ENCODE measurements at regions not wholly inside any gene's neighbourhood (a gene's known extent, or its start where the extent isn't known, plus 50 kb on each side); places are given as distances from the start of the nearest gene placed in this dataset.

DNA sequence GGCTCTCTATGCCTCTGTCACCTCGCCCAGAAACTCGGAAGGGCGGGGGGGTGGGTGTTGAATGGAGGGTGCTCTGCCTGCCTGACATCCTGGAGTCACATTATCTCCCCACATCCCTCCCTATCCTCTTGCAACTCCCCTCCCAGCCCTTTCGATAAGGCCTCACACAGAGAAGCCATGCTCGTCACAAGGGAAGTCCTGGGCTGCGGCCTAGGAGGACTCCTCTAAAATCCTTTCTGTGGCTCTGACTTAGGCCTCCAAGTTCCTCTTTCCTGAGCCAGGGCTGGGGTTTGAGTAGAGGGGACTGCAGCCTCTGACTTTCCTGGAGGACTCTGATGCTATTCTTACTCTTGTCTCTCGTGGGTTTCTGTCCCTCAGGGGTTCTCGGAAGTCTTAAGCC is 75.0 kb upstream of the PKDCC start:
- TF ChIP-seq Cebpa-rat (IDR thresholded peaks at IDR 0.05) = no peak
- peak overlapping the region; percentile 50; the same call in 1 of the 2 replicates for H3K9ac ChIP-seq
- peaks cover 22% of the 10 kb centered on the region for H3K4me1 ChIP-seq
- H3K27me3 ChIP-seq = no peaks in the 10 kb centered on the region
- H3K36me3 ChIP-seq = no peaks in the 10 kb centered on the region
- H3K9me3 ChIP-seq = peaks cover 2% of the 10 kb centered on the region; the same call in 1 of the 2 replicates
- H3K4me3 ChIP-seq = no peak overlapping the region
- H4K20me1 ChIP-seq = no peaks in the 10 kb centered on the region
- H3K4me2 ChIP-seq = peak overlapping the region; percentile 78
- peak overlapping the region; percentile 53; the same call in 1 of the 2 replicates for H3K27ac ChIP-seq

DNA sequence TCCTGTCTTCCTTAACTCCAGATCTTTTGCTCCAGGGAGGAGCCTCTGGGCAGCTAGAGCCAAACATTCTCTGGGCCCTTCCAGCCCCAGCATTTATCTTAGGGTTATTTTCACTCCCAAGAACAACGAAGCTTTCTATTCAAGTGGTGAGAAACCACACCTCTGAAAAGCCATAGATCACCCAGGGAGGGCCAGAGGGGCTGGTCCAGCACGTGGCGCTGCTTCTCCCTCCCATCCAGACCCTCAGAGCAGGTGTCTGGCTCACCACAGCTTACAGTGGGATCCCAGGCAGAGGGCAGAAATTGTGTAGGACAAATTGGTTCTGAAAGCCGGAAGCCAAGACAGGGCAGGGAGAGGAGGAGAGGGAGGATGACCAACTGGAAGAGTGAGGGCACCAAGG is 74.0 kb upstream of the PKDCC start:
- H4K20me1 ChIP-seq = no peaks in the 10 kb centered on the region
- no peak for TF ChIP-seq Cebpa-rat (IDR thresholded peaks at IDR 0.05)
- H3K36me3 ChIP-seq = no peaks in the 10 kb centered on the region
- peak overlapping the region; percentile 78 for H3K4me2 ChIP-seq
- H3K27ac ChIP-seq = no peak overlapping the region; the same call in 1 of the 2 replicates
- H3K9ac ChIP-seq = no peak overlapping the region
- H3K27me3 ChIP-seq = no peaks in the 10 kb centered on the region
- H3K9me3 ChIP-seq = peaks cover 9% of the 10 kb centered on the region
- H3K4me1 ChIP-seq = peaks cover 22% of the 10 kb centered on the region
- H3K4me3 ChIP-seq = no peak overlapping the region

- Histone ChIP-seq H3K36me3 (no peaks in the 10 kb centered on the region), H3K9ac (no peak overlapping the region), H3K4me2 (no peak overlapping the region), H3K9me3 (peaks cover 13% of the 10 kb centered on the region), H3K27me3 (no peaks in the 10 kb centered on the region), H3K4me1 (no peaks in the 10 kb centered on the region), H4K20me1 (no peaks in the 10 kb centered on the region), H3K4me3 (no peak overlapping the region), H3K27ac (no peak overlapping the region)
- TF ChIP-seq Cebpa-rat (IDR thresholded peaks at IDR 0.05) = no peak
Observed at GRCh38 chr2:41981417-41981816, 66.4 kb upstream of the PKDCC start.

- no peaks in the 10 kb centered on the region for H3K36me3 ChIP-seq
- 0 out of 2 replicates have a peak, but pooled peaks cover 3% of the 10 kb centered on the region for H3K4me1 ChIP-seq
- no peaks in the 10 kb centered on the region for H3K27me3 ChIP-seq
- no peak overlapping the region for H3K9ac ChIP-seq
- no peak overlapping the region for H3K4me3 ChIP-seq
- TF ChIP-seq Cebpa-rat (IDR thresholded peaks at IDR 0.05) = no peak
- no peak overlapping the region for H3K4me2 ChIP-seq
- no peak overlapping the region for H3K27ac ChIP-seq
- no peaks in the 10 kb centered on the region; the same call in 1 of the 2 replicates for H3K9me3 ChIP-seq
- no peaks in the 10 kb centered on the region for H4K20me1 ChIP-seq
Observed at GRCh38 chr2:41985573-41986095, 62.2 kb upstream of the PKDCC start.

DNA sequence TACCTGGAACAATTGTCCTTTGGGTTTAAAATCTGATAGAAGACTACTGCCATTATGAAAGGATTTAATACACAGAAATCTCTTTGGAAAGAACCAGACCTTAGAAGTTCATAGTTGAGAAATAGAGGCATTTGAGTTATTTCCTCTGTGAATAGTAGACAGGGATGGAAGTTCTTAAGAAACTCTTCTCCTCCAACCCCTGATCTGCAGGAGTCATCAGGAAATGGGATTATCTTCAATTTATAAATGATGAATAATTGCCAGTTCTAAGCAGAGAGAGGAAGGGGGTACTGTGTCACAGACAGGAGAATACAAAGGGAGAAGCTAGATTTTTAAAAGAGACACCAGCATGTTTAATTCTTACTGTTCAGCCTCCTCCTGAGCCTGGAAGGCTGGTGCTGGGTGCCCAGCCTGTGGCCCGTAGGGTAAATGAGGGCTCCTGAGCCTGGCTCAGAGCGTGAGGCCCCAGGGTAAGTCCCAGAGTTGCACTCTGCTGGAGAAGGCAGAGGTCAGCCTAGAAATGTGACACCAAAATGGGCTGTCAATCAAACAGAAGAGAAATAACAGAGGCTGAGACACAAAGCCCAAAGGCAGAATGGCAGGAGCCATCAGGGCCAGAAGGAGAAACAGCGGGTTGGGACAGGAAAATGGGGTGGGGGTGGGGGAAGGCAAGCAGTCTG is 58.2 kb upstream of the PKDCC start:
- H3K36me3 ChIP-seq = no peaks in the 10 kb centered on the region
- no peak overlapping the region for H3K9ac ChIP-seq
- H4K20me1 ChIP-seq = no peaks in the 10 kb centered on the region
- H3K9me3 ChIP-seq = peaks cover 13% of the 10 kb centered on the region
- H3K4me3 ChIP-seq = no peak overlapping the region
- TF ChIP-seq Cebpa-rat (IDR thresholded peaks at IDR 0.05) = no peak
- 0 out of 2 replicates have a peak, but pooled peaks cover 3% of the 10 kb centered on the region for H3K4me1 ChIP-seq
- no peak overlapping the region for H3K27ac ChIP-seq
- H3K27me3 ChIP-seq = no peaks in the 10 kb centered on the region
- H3K4me2 ChIP-seq = no peak overlapping the region

- Histone ChIP-seq H4K20me1 (no peaks in the 10 kb centered on the region), H3K4me3 (no peak overlapping the region), H3K36me3 (no peaks in the 10 kb centered on the region), H3K27ac (no peak overlapping the region), H3K4me2 (no peak overlapping the region), H3K9me3 (peaks cover 19% of the 10 kb centered on the region), H3K4me1 (0 out of 2 replicates have a peak, but pooled peaks cover 3% of the 10 kb centered on the region), H3K9ac (no peak overlapping the region), H3K27me3 (no peaks in the 10 kb centered on the region)
- TF ChIP-seq Cebpa-rat (IDR thresholded peaks at IDR 0.05) = no peak
Observed at GRCh38 chr2:41990245-41990644, 57.6 kb upstream of the PKDCC start.

GRCh38 chr2:41990688-41991087 is 57.1 kb upstream of the PKDCC start:
- Histone ChIP-seq H3K4me1 (0 out of 2 replicates have a peak, but pooled peaks cover 3% of the 10 kb centered on the region), H3K36me3 (no peaks in the 10 kb centered on the region), H3K27me3 (no peaks in the 10 kb centered on the region), H3K4me2 (no peak overlapping the region), H3K27ac (no peak overlapping the region), H3K4me3 (no peak overlapping the region), H4K20me1 (no peaks in the 10 kb centered on the region), H3K9ac (no peak overlapping the region), H3K9me3 (peaks cover 21% of the 10 kb centered on the region)
- TF ChIP-seq Cebpa-rat (IDR thresholded peaks at IDR 0.05) = no peak

- no peak for TF ChIP-seq Cebpa-rat (IDR thresholded peaks at IDR 0.05)
- Histone ChIP-seq H3K9me3 (peaks cover 21% of the 10 kb centered on the region), H3K4me1 (0 out of 2 replicates have a peak, but pooled peaks cover 3% of the 10 kb centered on the region), H3K27me3 (no peaks in the 10 kb centered on the region), H4K20me1 (no peaks in the 10 kb centered on the region), H3K27ac (no peak overlapping the region), H3K4me3 (no peak overlapping the region), H3K4me2 (no peak overlapping the region), H3K9ac (no peak overlapping the region), H3K36me3 (no peaks in the 10 kb centered on the region)
Observed at GRCh38 chr2:41992056-41992642, 55.7 kb upstream of the PKDCC start.

- no peak for TF ChIP-seq Cebpa-rat (IDR thresholded peaks at IDR 0.05)
- Histone ChIP-seq H3K4me3 (no peak overlapping the region), H3K27ac (no peak overlapping the region), H3K9me3 (peaks cover 21% of the 10 kb centered on the region), H3K27me3 (no peaks in the 10 kb centered on the region), H3K4me1 (0 out of 2 replicates have a peak, but pooled peaks cover 3% of the 10 kb centered on the region), H3K4me2 (no peak overlapping the region), H3K36me3 (no peaks in the 10 kb centered on the region), H4K20me1 (no peaks in the 10 kb centered on the region), H3K9ac (no peak overlapping the region)
Observed at GRCh38 chr2:41992671-41993434, 55.0 kb upstream of the PKDCC start.
